ENCODE measurements at regions not wholly inside any gene's neighbourhood (a gene's known extent, or its start where the extent isn't known, plus 50 kb on each side); places are given as distances from the start of the nearest gene placed in this dataset.

DNA sequence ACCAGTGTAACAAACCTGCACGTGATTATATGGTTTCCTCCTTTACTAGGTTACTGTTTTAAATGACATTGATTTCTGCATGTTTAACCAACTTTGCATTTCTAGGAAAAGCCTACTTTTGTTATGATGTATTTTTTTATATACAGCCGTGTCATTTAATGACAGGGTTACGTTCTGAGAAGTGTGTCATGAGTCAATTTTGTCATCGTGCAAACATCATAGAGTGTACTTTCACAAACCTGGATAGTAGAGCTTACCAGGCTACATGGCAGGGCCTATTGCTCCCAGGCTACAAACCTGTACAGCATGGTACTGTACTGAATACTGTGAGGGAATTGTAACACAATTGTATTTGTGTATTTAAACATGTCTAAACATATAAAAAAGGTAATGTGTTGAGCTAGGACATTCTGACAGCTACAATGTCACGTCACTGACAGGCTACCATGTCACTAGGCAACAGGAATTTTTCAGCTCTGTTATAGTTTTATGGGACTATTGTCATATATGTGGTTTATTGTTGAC lies 205.3 kb downstream of the PRL start:
- TF ChIP-seq, protein P1, sequence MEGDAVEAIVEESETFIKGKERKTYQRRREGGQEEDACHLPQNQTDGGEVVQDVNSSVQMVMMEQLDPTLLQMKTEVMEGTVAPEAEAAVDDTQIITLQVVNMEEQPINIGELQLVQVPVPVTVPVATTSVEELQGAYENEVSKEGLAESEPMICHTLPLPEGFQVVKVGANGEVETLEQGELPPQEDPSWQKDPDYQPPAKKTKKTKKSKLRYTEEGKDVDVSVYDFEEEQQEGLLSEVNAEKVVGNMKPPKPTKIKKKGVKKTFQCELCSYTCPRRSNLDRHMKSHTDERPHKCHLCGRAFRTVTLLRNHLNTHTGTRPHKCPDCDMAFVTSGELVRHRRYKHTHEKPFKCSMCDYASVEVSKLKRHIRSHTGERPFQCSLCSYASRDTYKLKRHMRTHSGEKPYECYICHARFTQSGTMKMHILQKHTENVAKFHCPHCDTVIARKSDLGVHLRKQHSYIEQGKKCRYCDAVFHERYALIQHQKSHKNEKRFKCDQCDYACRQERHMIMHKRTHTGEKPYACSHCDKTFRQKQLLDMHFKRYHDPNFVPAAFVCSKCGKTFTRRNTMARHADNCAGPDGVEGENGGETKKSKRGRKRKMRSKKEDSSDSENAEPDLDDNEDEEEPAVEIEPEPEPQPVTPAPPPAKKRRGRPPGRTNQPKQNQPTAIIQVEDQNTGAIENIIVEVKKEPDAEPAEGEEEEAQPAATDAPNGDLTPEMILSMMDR (IDR thresholded peaks at IDR 0.05; ENCODE audit: low read length), result no peak
- no peak for TF ChIP-seq EZH2 (optimal IDR thresholded peaks at IDR 0.05; ENCODE audit: low read depth, low read length)

All from MM.1S (cell line).